Body of pancreas (tissue), 4 donors: ENCODE measurements at regions not wholly inside any gene's neighbourhood (a gene's known extent, or its start where the extent isn't known, plus 50 kb on each side); places are given as distances from the start of the nearest gene placed in this dataset.

ENCODE experiments used
- POLR2A ChIP-seq, 3 donors: fragments of 450-650 bp; IDR thresholded peaks; one replicate each; pipeline ENCODE4 v1.6.1; 2016; ENCODE audit warnings: antibody characterized with exemption in 3 of 3, mild to moderate bottlenecking in 2 of 3
- TF ChIP-seq, protein P1 (sequence below), 7 experiments: fragments of 450-650 bp in 4 of 7; fragments of 200-600 bp in 3 of 7; sonication (generic) in 3 of 7; IDR thresholded peaks; one replicate each; pipeline ENCODE4 v1.5.1; 2016 to 2019; ENCODE audit warnings: antibody characterized with exemption in 7 of 7

- TF ChIP-seq POLR2A (IDR thresholded peaks at IDR 0.05) = no peak
- TF ChIP-seq, protein P1, sequence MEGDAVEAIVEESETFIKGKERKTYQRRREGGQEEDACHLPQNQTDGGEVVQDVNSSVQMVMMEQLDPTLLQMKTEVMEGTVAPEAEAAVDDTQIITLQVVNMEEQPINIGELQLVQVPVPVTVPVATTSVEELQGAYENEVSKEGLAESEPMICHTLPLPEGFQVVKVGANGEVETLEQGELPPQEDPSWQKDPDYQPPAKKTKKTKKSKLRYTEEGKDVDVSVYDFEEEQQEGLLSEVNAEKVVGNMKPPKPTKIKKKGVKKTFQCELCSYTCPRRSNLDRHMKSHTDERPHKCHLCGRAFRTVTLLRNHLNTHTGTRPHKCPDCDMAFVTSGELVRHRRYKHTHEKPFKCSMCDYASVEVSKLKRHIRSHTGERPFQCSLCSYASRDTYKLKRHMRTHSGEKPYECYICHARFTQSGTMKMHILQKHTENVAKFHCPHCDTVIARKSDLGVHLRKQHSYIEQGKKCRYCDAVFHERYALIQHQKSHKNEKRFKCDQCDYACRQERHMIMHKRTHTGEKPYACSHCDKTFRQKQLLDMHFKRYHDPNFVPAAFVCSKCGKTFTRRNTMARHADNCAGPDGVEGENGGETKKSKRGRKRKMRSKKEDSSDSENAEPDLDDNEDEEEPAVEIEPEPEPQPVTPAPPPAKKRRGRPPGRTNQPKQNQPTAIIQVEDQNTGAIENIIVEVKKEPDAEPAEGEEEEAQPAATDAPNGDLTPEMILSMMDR (IDR thresholded peaks at IDR 0.05) = no peak
Measured at GRCh38 chr20:7106910-7107309, 339.4 kb downstream of the BMP2 start.
